ENCODE measurements at regions not wholly inside any gene's neighbourhood (a gene's known extent, or its start where the extent isn't known, plus 50 kb on each side); places are given as distances from the start of the nearest gene placed in this dataset.
"Not testable (repeated sequence)": the region's sequence is repeated elsewhere in the genome, so short reads cannot be mapped to it uniquely, and the experiment has no call there.

DNA sequence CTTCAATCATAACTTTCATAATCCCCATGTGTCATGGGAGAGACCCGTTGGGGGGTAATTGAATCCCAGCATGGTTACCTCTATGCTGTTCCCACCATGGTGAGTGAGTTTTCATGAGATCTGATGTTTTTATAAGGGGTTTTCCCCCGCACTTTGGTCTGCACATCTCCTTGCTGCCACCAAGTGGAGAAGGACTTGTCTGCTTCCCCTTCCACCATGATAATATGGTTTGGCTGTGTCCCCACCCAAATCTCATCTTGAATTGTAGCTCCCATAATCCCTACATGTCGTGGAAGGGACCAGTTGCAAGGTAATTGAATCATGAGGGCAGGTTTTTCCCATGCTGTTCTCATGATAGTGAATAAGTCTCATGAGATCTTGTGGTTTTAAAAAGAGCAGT lies 524.9 kb downstream of the SLITRK5 start:
- no peak for DNase-seq (ENCODE audit: extremely low read depth, low read depth, low spot score)

DNA sequence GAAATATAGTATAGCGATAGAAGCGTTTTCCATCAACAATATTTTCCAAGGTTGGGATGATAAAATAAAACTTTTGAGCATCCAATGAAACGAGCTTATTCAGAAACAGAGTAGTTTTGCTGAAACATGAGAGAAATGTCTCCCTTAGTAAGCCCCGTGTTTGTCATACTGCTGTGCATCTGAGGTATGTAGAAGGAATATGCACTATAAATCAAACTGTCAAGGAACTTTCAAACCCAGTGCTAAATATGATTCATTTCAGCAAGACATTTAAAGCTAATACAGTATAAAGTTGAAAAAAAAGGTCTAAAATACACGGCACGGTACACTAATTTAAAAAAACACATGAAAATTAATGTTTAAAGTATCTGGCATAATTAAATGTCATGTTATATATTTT lies 546.2 kb downstream of the SLITRK5 start:
- DNase-seq (ENCODE audit: extremely low read depth, low read depth, low spot score) = no peak

DNA sequence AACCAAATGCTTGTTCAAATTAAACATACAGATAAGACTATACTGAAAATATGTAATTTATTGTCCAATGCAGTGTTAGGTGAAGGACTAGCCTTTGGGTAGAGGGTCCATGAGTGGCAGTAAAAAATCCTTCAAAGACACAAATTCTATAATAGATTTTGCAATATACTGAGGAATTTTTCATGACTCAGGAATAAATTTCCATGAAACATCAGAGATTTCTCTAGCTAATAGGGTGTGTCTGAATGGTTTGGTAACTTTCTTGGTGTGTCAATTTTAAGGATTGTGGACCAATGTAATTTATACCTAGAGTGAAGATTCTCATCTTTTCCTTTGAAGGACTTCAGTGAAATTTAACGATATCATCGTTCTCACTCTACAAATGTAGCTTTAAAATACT lies 546.7 kb downstream of the SLITRK5 start:
- DNase-seq (ENCODE audit: extremely low read depth, low read depth, low spot score) = no peak

DNA sequence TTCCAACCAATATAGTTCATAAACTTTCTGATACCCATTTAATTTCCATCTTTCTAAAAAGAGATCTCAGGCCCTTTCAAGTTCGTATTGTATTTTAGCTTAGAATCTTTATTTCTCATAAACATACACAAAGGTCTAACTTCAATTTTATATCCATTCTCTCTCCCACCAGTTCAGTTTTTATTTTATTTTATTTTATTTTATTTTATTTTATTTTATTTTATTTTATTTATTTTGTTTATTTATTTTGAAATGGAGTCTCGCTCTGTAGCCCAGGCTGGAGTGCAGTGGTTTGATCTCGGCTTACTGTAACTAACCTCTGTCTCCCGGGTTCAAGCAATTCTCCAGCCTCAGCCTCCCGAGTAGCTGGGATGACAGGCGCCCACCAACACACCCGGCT lies 552.8 kb downstream of the SLITRK5 start:
- no peak for DNase-seq (ENCODE audit: extremely low read depth, low read depth, low spot score)

GRCh38 chr13:88235441-88235840 lies 564.3 kb downstream of the SLITRK5 start:
- DNase-seq (ENCODE audit: extremely low read depth, low read depth, low spot score) = no peak

- DNase-seq (ENCODE audit: extremely low read depth, low read depth, low spot score) = no peak
These were observed 575.1 kb downstream of the SLITRK5 start for GRCh38 chr13:88246239-88246638.

DNA sequence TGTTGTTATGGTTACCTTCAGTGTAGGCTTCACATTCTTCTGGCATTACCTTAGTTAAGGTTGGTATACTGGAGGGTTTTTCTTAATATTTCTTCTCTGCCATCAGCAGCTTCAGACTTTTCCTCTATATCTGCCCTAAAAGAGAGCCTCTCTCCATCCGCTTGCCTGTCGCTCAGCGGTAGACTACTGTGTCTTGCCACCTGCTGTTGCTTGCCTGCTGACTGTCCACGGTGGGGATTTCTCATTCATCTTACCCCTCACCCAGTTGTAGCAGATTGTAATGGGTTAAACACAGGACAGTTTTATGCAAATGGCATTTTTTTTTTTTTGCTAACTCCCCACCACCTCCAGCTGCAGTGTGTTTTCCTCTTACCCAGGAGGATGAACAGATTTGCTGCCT lies 577.2 kb downstream of the SLITRK5 start:
- no peak for DNase-seq (ENCODE audit: extremely low read depth, low read depth, low spot score)

DNA sequence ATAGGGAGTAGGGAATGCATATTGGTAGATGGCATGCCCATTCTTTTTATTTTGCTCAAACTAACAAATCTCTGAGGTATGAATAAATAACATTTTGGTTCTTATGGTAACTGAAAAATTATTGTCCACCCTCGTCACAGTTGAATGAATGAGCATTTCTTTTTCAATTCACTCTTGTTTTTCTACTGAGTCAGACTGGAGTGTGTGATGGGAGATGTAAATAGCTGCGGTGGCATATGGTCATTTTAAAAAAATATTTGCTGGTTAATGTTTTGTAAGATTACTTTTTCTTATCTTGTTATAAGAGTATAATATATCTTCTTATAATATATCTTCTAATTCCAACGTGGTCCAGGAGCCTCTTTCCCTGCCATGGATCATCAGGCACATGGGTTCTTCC lies 586.5 kb downstream of the SLITRK5 start:
- no peak for DNase-seq (ENCODE audit: extremely low read depth, low read depth, low spot score)

DNA sequence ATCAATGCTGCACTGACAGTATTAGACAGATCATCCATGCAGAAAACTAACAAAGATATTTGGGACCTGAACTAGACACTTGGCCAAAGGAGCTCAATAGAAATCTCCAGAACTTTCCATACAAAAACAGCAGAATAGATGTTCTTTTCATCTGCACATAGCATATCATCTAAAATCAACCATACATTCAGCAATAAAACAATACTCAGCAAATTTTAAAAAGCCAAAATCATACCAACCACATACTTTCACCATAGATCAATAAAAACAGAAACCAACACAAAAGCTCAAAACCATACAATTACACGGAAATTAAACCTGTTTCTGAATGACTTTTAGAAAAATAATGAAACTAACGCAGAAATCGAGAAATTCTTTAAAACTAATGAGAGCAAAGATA lies 592.6 kb downstream of the SLITRK5 start:
- no peak for DNase-seq (ENCODE audit: extremely low read depth, low read depth, low spot score)

DNA sequence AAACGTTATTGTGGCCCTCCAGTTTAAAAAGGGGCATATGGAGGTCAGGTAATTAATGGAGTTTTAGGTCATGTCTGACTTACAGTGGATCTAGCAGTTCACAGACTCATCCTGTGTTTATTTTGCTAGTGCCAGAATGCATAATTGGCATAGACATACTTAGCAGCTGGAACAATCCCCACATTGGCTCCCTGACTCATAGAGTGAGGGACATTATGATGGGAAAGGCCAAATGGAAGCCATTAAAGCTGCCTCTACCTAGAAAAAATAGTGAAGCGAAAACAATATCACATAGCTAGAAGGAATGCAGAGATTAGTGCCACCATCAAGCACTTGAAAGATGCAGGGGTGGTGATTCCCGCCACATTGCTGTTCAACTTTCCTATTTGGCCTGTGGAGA lies 610.7 kb downstream of the SLITRK5 start:
- DNase-seq (ENCODE audit: extremely low read depth, low read depth, low spot score) = no peak

GRCh38 chr13:88285329-88285728 lies 614.2 kb downstream of the SLITRK5 start:
- DNase-seq (ENCODE audit: extremely low read depth, low read depth, low spot score) = no peak

DNA sequence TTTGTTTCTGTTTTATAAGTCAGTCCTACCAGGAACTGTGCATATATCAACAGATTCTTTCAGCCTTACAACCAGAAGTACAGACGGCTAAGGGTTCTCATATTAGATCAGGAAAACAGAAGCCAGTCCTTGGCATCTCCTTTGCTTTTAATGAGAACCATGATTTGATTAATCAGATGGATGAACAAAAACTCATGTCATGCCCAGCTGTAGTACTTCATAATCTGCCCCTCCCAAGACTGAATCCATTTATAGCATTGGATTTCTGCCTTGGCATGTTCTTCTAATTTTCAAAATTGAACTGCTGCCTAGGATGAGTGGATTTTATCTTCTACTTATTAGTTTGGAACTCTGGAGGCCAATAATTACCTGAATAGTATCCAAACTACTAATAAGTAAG lies 617.2 kb downstream of the SLITRK5 start:
- no peak for DNase-seq (ENCODE audit: extremely low read depth, low read depth, low spot score)

DNA sequence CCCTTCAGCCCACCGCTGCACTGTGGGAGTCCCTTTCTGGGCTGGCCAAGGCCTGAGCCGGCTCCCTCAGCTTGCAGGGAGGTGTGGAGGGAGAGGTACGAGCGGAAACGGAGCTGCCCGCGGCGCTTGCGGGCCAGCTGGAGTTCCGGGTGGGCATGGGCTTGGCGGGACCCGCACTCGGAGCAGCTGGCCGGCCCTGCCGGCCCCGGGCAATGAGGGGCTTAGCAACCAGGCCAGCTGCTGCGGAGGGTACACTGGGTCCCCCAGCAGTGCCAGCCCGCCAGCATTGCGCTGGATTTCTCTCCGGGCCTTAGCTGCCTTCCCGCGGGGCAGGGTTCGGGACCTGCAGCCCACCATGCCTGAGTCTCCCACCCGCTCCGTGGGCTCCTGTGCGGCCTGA lies 620.6 kb downstream of the SLITRK5 start:
- DNase-seq (ENCODE audit: extremely low read depth, low read depth, low spot score) = not testable (repeated sequence)

- DNase-seq (ENCODE audit: extremely low read depth, low read depth, low spot score) = no peak
These were observed 623.2 kb downstream of the SLITRK5 start for GRCh38 chr13:88294368-88294767.

DNA sequence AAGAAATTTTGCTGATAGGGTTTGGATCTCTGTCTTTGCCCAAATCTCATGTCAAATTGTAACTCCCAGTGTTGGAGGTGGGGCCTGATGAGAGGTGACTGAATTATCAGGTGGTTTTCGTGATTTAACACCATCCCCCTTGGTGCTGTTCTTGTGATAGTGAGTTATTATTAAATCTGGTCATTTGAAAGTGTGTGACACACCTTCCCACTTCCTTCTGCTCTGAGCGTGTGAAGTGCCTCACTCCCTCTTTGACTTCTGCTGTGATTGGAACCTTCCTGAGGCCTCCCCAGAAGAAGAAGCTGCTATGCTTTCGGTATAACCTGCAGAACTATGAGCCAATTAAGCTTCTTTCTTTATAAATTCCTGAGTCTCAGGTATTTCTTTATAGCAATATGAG lies 632.0 kb downstream of the SLITRK5 start:
- no peak for DNase-seq (ENCODE audit: extremely low read depth, low read depth, low spot score)

- no peak for DNase-seq (ENCODE audit: extremely low read depth, low read depth, low spot score)
These were observed 632.4 kb downstream of the SLITRK5 start for GRCh38 chr13:88303605-88304004.

DNA sequence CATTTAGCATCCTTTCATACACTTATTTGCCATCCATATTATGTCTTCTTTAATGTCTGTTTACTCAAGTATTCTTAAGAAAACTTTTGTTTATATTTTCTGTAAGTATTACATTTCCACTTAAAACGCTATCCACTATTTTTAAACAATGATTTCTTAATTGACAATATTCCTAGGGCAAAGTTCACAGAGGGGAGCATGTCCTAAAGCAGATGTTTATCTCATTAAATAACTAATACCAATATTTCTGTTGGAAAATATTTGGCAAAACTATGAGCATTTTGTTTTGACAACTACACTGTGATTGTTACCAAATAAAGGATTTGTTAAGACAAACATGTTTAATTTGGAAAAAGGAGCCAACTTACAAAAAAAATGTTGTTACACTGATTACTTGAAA lies 643.3 kb downstream of the SLITRK5 start:
- no peak for DNase-seq (ENCODE audit: extremely low read depth, low read depth, low spot score)

GRCh38 chr13:88329066-88329465 lies 657.9 kb downstream of the SLITRK5 start:
- no peak for DNase-seq (ENCODE audit: extremely low read depth, low read depth, low spot score)

- no peak for DNase-seq (ENCODE audit: extremely low read depth, low read depth, low spot score)
These were observed 668.1 kb downstream of the SLITRK5 start for GRCh38 chr13:88339271-88339741.

DNA sequence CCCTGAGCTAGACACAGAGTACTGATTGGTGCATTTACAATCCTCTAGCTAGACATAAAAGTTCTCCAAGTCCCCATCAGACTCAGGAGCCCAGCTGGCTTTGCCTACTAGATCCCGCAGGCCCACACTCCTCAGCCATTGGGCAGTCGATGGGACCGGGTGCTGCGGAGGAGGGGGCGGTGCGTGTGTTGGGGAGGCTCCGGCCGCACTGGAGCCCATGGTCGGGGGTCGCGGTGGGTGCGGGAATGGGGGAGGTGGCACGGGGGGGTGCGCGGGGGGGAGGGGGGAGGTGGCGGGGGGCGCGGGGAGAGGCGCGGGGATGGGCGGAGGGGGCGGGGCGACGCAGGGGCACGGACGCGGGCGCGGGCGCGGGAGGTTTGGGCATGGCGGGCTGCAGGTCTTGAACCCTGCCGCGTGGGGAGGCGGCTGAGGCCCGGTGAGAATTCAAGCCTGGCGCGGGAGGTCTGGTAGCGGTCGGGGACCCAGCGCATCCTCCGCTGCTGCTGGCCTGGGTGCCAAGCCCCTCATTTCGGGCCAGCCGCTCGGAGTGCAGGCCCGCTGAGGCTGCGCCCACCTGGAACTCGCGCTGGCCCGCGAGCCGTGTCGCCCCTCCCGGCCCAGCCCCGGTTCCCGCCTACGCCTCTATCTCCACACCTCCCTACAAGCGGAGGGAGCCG lies 674.1 kb downstream of the SLITRK5 start:
- no peak for DNase-seq (ENCODE audit: extremely low read depth, low read depth, low spot score)

- DNase-seq (ENCODE audit: extremely low read depth, low read depth, low spot score) = no peak
These were observed 689.6 kb downstream of the SLITRK5 start for GRCh38 chr13:88360761-88361160.

DNA sequence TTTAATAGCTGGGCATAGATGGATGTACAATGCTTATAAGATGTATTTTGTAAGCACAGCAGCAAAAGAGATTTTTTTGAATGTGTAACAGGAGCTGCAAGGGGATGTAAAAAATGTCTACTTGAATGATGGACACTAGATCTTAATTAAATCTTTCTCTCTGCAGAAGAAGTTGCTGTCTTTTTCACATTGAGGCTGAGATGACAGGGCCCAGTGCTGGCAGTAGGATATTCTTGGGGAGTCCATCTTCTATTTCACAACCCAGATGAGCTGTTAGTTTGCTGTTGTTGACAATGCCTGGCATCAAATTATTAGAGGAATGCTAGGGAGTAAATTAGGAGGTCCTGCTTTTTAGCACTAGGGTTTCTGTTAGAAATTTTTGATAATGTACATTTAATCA lies 698.7 kb downstream of the SLITRK5 start:
- DNase-seq (ENCODE audit: extremely low read depth, low read depth, low spot score) = no peak

GRCh38 chr13:88376760-88377388 lies 705.7 kb downstream of the SLITRK5 start:
- DNase-seq (ENCODE audit: extremely low read depth, low read depth, low spot score) = no peak

Data from glomerular endothelial cell (primary cell).